H9 (cell line): ENCODE measurements at regions not wholly inside any gene's neighbourhood (a gene's known extent, or its start where the extent isn't known, plus 50 kb on each side); places are given as distances from the start of the nearest gene placed in this dataset.
A peak's percentile ranks its signal among the peaks of the same experiment; 100 is the strongest.

Source experiments
- DNase-seq: peaks from one replicate; pipeline ENCODE4 v3.0.0-alpha.2; 2017
- H2AFZ ChIP-seq: one replicate; pipeline ENCODE4 v1.6.1; 2013; ENCODE audit warnings: mild to moderate bottlenecking, low read length, control low read depth, moderate library complexity
- H2AK5ac ChIP-seq: 2 replicates; pipeline ENCODE4 v1.6.1; 2013; ENCODE audit warnings: low read length, control low read depth, mixed read lengths; ENCODE audit not compliant: insufficient read length
- H2BK120ac ChIP-seq: one replicate; pipeline ENCODE4 v1.6.1; 2013; ENCODE audit warnings: low read depth, mild to moderate bottlenecking, low read length, control low read depth, inconsistent platforms; ENCODE audit not compliant: poor library complexity, severe bottlenecking
- H2BK12ac ChIP-seq: 2 replicates; pipeline ENCODE4 v1.6.1; 2013; ENCODE audit warnings: low read length, control low read depth, mixed read lengths, low read depth; ENCODE audit not compliant: insufficient read length
- H2BK15ac ChIP-seq: 2 replicates; pipeline ENCODE4 v1.6.1; 2013; ENCODE audit warnings: low read depth, low read length, control low read depth
- H2BK20ac ChIP-seq: one replicate; pipeline ENCODE4 v1.6.1; 2013; ENCODE audit warnings: low read depth, mild to moderate bottlenecking, low read length, control low read depth, inconsistent platforms; ENCODE audit not compliant: poor library complexity, severe bottlenecking
- H2BK5ac ChIP-seq: 2 replicates; pipeline ENCODE4 v1.6.1; 2013; ENCODE audit warnings: low read length, control low read depth, mixed read lengths; ENCODE audit not compliant: insufficient read length
- H3K14ac ChIP-seq: 2 replicates; pipeline ENCODE4 v1.6.1; 2013; ENCODE audit warnings: low read length, control low read depth; ENCODE audit not compliant: insufficient read depth
- H3K18ac ChIP-seq: 2 replicates; pipeline ENCODE4 v1.6.1; 2013; ENCODE audit warnings: low read depth, mild to moderate bottlenecking, mixed read lengths, low read length, control low read depth; ENCODE audit not compliant: insufficient read length
- H3K23ac ChIP-seq: 2 replicates; pipeline ENCODE4 v1.6.1; 2013; ENCODE audit warnings: low read length, control low read depth, mixed read lengths, low read depth; ENCODE audit not compliant: insufficient read length
- H3K23me2 ChIP-seq: 2 replicates; pipeline ENCODE4 v1.6.1; 2013; ENCODE audit warnings: low read depth, mild to moderate bottlenecking, mixed read lengths, low read length, control low read depth; ENCODE audit not compliant: insufficient read length, poor library complexity, severe bottlenecking
- H3K27ac ChIP-seq: 2 replicates; pipeline ENCODE4 v1.5.1; 2013; ENCODE audit warnings: low read length, control low read depth, mixed read lengths, low read depth; ENCODE audit not compliant: insufficient read length
- H3K27me3 ChIP-seq: 2 replicates; pipeline ENCODE4 v1.6.1; 2013; ENCODE audit warnings: low read length, control low read depth, inconsistent platforms; ENCODE audit not compliant: insufficient read depth
- H3K4ac ChIP-seq: 2 replicates; pipeline ENCODE4 v1.6.1; 2013; ENCODE audit warnings: low read depth, mild to moderate bottlenecking, control low read depth, inconsistent platforms, low read length, moderate library complexity
- H3K4me1 ChIP-seq: 2 replicates; pipeline ENCODE4 v1.6.1; 2013; ENCODE audit warnings: low read length, control low read depth, inconsistent platforms; ENCODE audit not compliant: insufficient read depth
- H3K4me2 ChIP-seq: 2 replicates; pipeline ENCODE4 v1.6.1; 2013; ENCODE audit warnings: low read length, control low read depth, mixed read lengths; ENCODE audit not compliant: insufficient read length, insufficient read depth
- H3K56ac ChIP-seq: 2 replicates; pipeline ENCODE4 v1.6.1; 2013; ENCODE audit warnings: low read depth, mild to moderate bottlenecking, mixed read lengths, low read length, control low read depth; ENCODE audit not compliant: insufficient read length
- H3K79me1 ChIP-seq: 2 replicates; pipeline ENCODE4 v1.6.1; 2013; ENCODE audit warnings: low read depth, mild to moderate bottlenecking, moderate library complexity, low read length, control low read depth, inconsistent platforms; ENCODE audit not compliant: insufficient read depth, poor library complexity, severe bottlenecking
- H3K79me2 ChIP-seq: 2 replicates; pipeline ENCODE4 v1.6.1; 2013; ENCODE audit warnings: low read length, control low read depth, inconsistent platforms; ENCODE audit not compliant: insufficient read depth
- H3K9ac ChIP-seq: 2 replicates; pipeline ENCODE4 v1.6.1; 2013; ENCODE audit warnings: low read length, control low read depth, mixed read lengths; ENCODE audit not compliant: insufficient read length; ENCODE audit errors: extremely low read depth
- H3K9me3 ChIP-seq: one replicate; pipeline ENCODE4 v1.6.1; 2013; ENCODE audit warnings: low read depth, low read length, inconsistent platforms; ENCODE audit not compliant: control insufficient read depth
- H3T11ph ChIP-seq: one replicate; pipeline ENCODE4 v1.6.1; 2013; ENCODE audit warnings: mild to moderate bottlenecking, low read length, control low read depth, inconsistent platforms
- H4K20me1 ChIP-seq: one replicate; pipeline ENCODE4 v1.6.1; 2013; ENCODE audit not compliant: control insufficient read depth, insufficient read length, insufficient read depth
- H4K5ac ChIP-seq: 2 replicates; pipeline ENCODE4 v1.6.1; 2013; ENCODE audit warnings: low read depth, mild to moderate bottlenecking, mixed read lengths, low read length, control low read depth; ENCODE audit not compliant: insufficient read length
- H4K8ac ChIP-seq: replicated peaks from 2 replicates; pipeline ENCODE4 v1.6.1; 2013; ENCODE audit warnings: low read length, control low read depth, mixed read lengths, low read depth; ENCODE audit not compliant: insufficient read length
- H4K91ac ChIP-seq: 2 replicates; pipeline ENCODE4 v1.6.1; 2013; ENCODE audit warnings: low read depth, mild to moderate bottlenecking, moderate library complexity, mixed read lengths, low read length, control low read depth; ENCODE audit not compliant: insufficient read length
- H3K27ac Mint-ChIP-seq, 3 experiments: 2 replicates in 2 of 3; 3 replicates in 1 of 3; pipeline ENCODE4 v1.8.0; 2020 to 2021; ENCODE audit warnings: mixed read lengths in 3 of 3, mild to moderate bottlenecking in 1 of 3, moderate library complexity in 1 of 3
- H3K27me3 Mint-ChIP-seq: 2 replicates; pipeline ENCODE4 v1.8.0; 2021; ENCODE audit warnings: low read depth, mild to moderate bottlenecking, moderate library complexity, mixed read lengths
- H3K36me3 Mint-ChIP-seq, 3 experiments: 2 replicates in 2 of 3; 3 replicates in 1 of 3; pipeline ENCODE4 v1.8.0; 2020 to 2021; ENCODE audit warnings: low read depth in 3 of 3, mixed read lengths in 3 of 3; ENCODE audit not compliant: insufficient read depth in 1 of 3
- H3K4me1 Mint-ChIP-seq, 2 experiments: 2 replicates each; pipeline ENCODE4 v1.8.0; 2020; ENCODE audit warnings: mixed read lengths in 2 of 2
- H3K4me3 Mint-ChIP-seq, 2 experiments: 2 replicates in 1 of 2; 3 replicates in 1 of 2; pipeline ENCODE4 v1.8.0; 2020 to 2021; ENCODE audit warnings: mild to moderate bottlenecking in 2 of 2, mixed read lengths in 2 of 2, moderate library complexity in 1 of 2
- H3K9me3 Mint-ChIP-seq, 2 experiments: 2 replicates in 1 of 2; 3 replicates in 1 of 2; pipeline ENCODE4 v1.8.0; 2020; ENCODE audit warnings: mild to moderate bottlenecking in 2 of 2, mixed read lengths in 2 of 2, moderate library complexity in 1 of 2
- CTCF ChIP-seq: fragments of 200-600 bp; sonication (generic); conservative IDR thresholded peaks from 3 replicates; pipeline ENCODE4 v1.8.0; 2021; ENCODE audit warnings: antibody characterized with exemption, mild to moderate bottlenecking
- WGBS: extraction: QIAGEN DNeasy Blood & Tissue Kit; methylation state at CpG from one replicate; pipeline ENCODE4 v1.1.7; 2013; ENCODE audit warnings: missing lambda C conversion rate, low lambda C conversion rate, mixed read lengths; ENCODE audit not compliant: insufficient read length; ENCODE audit errors: extremely low coverage; 5-methylcytosine and 5-hydroxymethylcytosine counted together

- Histone ChIP-seq H3K56ac (no peak overlapping the region), H2BK12ac (no peak overlapping the region), H2AK5ac (no peak overlapping the region), H3K23ac (no peak overlapping the region), H2AFZ (no peak overlapping the region), H2BK20ac (no peak overlapping the region), H3T11ph (no peak overlapping the region), H3K9ac (no peak overlapping the region), H3K27me3 (no peaks in the 10 kb centered on the region), H3K9me3 (no peaks in the 10 kb centered on the region), H3K4me1 (no peaks in the 10 kb centered on the region), H3K27ac (no peak overlapping the region), H3K23me2 (no peaks in the 10 kb centered on the region), H4K5ac (no peak overlapping the region), H3K79me1 (no peaks in the 10 kb centered on the region), H4K20me1 (no peaks in the 10 kb centered on the region), H3K18ac (no peak overlapping the region), H3K4me2 (no peak overlapping the region), H3K79me2 (no peaks in the 10 kb centered on the region), H2BK15ac (no peak overlapping the region), H4K91ac (no peak overlapping the region), H2BK120ac (no peak overlapping the region), H2BK5ac (no peak overlapping the region), H3K4ac (no peak overlapping the region), H3K14ac (no peak overlapping the region), H4K8ac (no peak overlapping the region)
- Mint-ChIP-seq H3K36me3 (no peaks in the 10 kb centered on the region), H3K4me3 (no peak overlapping the region), H3K27me3 (0 out of 2 replicates have a peak, but pooled peaks cover 1% of the 10 kb centered on the region), H3K27ac (peak overlapping the region in 1 of 3 experiments; percentile 72; a peak in 1 of 7 replicates), H3K4me1 (no peaks in the 10 kb centered on the region), H3K9me3 (no peaks in the 10 kb centered on the region)
- no peak for TF ChIP-seq CTCF
- DNase-seq, result no peak
- no CpG with 5 or more reads among the region's 11 CpGs for WGBS
These were observed 68.2 kb upstream of the XYLT1 start for GRCh38 chr16:17538927-17539326.
